ENCODE measurements at regions not wholly inside any gene's neighbourhood (a gene's known extent, or its start where the extent isn't known, plus 50 kb on each side); places are given as distances from the start of the nearest gene placed in this dataset.
"Not testable (repeated sequence)": the region's sequence is repeated elsewhere in the genome, so short reads cannot be mapped to it uniquely, and the experiment has no call there.

- peak; percentile 15 to 56 (median 25) for DNase-seq (ENCODE audit: low read depth in 3 of 3, low spot score in 1 of 3)
Measured at GRCh38 chr11:129695571-129696308, 119.9 kb upstream of the TMEM45B start.

GRCh38 chr11:129696309-129696989 lies 119.2 kb upstream of the TMEM45B start:
- no peak for DNase-seq (ENCODE audit: low read depth in 3 of 3, low spot score in 1 of 3)

- DNase-seq (ENCODE audit: low read depth in 3 of 3, low spot score in 1 of 3) = no peak
Measured at GRCh38 chr11:129698212-129698611, 117.4 kb upstream of the TMEM45B start.

GRCh38 chr11:129699711-129700304 lies 115.8 kb upstream of the TMEM45B start:
- DNase-seq (ENCODE audit: low read depth in 3 of 3, low spot score in 1 of 3) = no peak

GRCh38 chr11:129700701-129701100 lies 114.9 kb upstream of the TMEM45B start:
- DNase-seq (ENCODE audit: low read depth in 3 of 3, low spot score in 1 of 3) = no peak

GRCh38 chr11:129701706-129702105 lies 113.9 kb upstream of the TMEM45B start:
- no peak for DNase-seq (ENCODE audit: low read depth in 3 of 3, low spot score in 1 of 3)

GRCh38 chr11:129702410-129703398 lies 112.9 kb upstream of the TMEM45B start:
- no peak for DNase-seq (ENCODE audit: low read depth in 3 of 3, low spot score in 1 of 3)

GRCh38 chr11:129703846-129704245 lies 111.8 kb upstream of the TMEM45B start:
- no peak for DNase-seq (ENCODE audit: low read depth in 3 of 3, low spot score in 1 of 3)

GRCh38 chr11:129704831-129705230 lies 110.8 kb upstream of the TMEM45B start:
- no peak for DNase-seq (ENCODE audit: low read depth in 3 of 3, low spot score in 1 of 3)

- no peak for DNase-seq (ENCODE audit: low read depth in 3 of 3, low spot score in 1 of 3)
Measured at GRCh38 chr11:129705341-129705740, 110.3 kb upstream of the TMEM45B start.

- no peak for DNase-seq (ENCODE audit: low read depth in 3 of 3, low spot score in 1 of 3)
Measured at GRCh38 chr11:129705933-129706332, 109.7 kb upstream of the TMEM45B start.

- no peak for DNase-seq (ENCODE audit: low read depth in 3 of 3, low spot score in 1 of 3)
Measured at GRCh38 chr11:129709801-129710398, 105.7 kb upstream of the TMEM45B start.

- DNase-seq (ENCODE audit: low read depth in 3 of 3, low spot score in 1 of 3) = no peak
Measured at GRCh38 chr11:129710423-129710822, 105.2 kb upstream of the TMEM45B start.

- DNase-seq (ENCODE audit: low read depth in 3 of 3, low spot score in 1 of 3) = no peak
Measured at GRCh38 chr11:129711760-129712159, 103.9 kb upstream of the TMEM45B start.

GRCh38 chr11:129712486-129713240 lies 103.0 kb upstream of the TMEM45B start:
- DNase-seq (ENCODE audit: low read depth in 3 of 3, low spot score in 1 of 3) = not testable (repeated sequence)

GRCh38 chr11:129719037-129719436 lies 96.6 kb upstream of the TMEM45B start:
- DNase-seq (ENCODE audit: low read depth in 3 of 3, low spot score in 1 of 3) = no peak

GRCh38 chr11:129720156-129720555 lies 95.5 kb upstream of the TMEM45B start:
- DNase-seq (ENCODE audit: low read depth in 3 of 3, low spot score in 1 of 3) = no peak

GRCh38 chr11:129720994-129721393 lies 94.7 kb upstream of the TMEM45B start:
- no peak for DNase-seq (ENCODE audit: low read depth in 3 of 3, low spot score in 1 of 3)

GRCh38 chr11:129721685-129722084 lies 94.0 kb upstream of the TMEM45B start:
- no peak for DNase-seq (ENCODE audit: low read depth in 3 of 3, low spot score in 1 of 3)

- no peak for DNase-seq (ENCODE audit: low read depth in 3 of 3, low spot score in 1 of 3)
Measured at GRCh38 chr11:129722529-129722928, 93.1 kb upstream of the TMEM45B start.

All from stimulated activated CD4-positive, alpha-beta T cell treated with anti-CD3 and anti-CD28 coated beads, TNF-alpha, amount 100 ng/mL, for 1 hour (primary cell).